ENCODE measurements at regions not wholly inside any gene's neighbourhood (a gene's known extent, or its start where the extent isn't known, plus 50 kb on each side); places are given as distances from the start of the nearest gene placed in this dataset.

- Histone ChIP-seq H3K4me3 (ENCODE audit: low read depth in 1 of 2, low read length in 2 of 2) (no peak overlapping the region), H3K27ac (ENCODE audit: low read depth in 2 of 2, low read length in 1 of 2) (no peak overlapping the region), H3K27me3 (ENCODE audit: control insufficient read depth in 1 of 2, insufficient read depth in 2 of 2, low read length in 2 of 2) (no peaks in the 10 kb centered on the region), H3K9me3 (ENCODE audit: control insufficient read depth in 2 of 2, insufficient read depth in 1 of 2, low read depth in 1 of 2, low read length in 1 of 2) (no peaks in the 10 kb centered on the region), H3K36me3 (ENCODE audit: control insufficient read depth in 2 of 2, insufficient read depth in 2 of 2, low read length in 1 of 2) (no peaks in the 10 kb centered on the region), H3K4me1 (ENCODE audit: control insufficient read depth in 2 of 2, insufficient read depth in 2 of 2, low read length in 1 of 2) (no peaks in the 10 kb centered on the region)
- 83 to 90% methylated on average over 2 of the region's 2 CpGs for WGBS, 2 donors
Observed at GRCh38 chr7:25583621-25584020, 355.3 kb upstream of the NPVF start.

- Histone ChIP-seq H3K27me3 (ENCODE audit: control insufficient read depth in 1 of 2, insufficient read depth in 2 of 2, low read length in 2 of 2) (no peaks in the 10 kb centered on the region), H3K36me3 (ENCODE audit: control insufficient read depth in 2 of 2, insufficient read depth in 2 of 2, low read length in 1 of 2) (no peaks in the 10 kb centered on the region), H3K27ac (ENCODE audit: low read depth in 2 of 2, low read length in 1 of 2) (no peak overlapping the region), H3K4me1 (ENCODE audit: control insufficient read depth in 2 of 2, insufficient read depth in 2 of 2, low read length in 1 of 2) (no peaks in the 10 kb centered on the region), H3K9me3 (ENCODE audit: control insufficient read depth in 2 of 2, insufficient read depth in 1 of 2, low read depth in 1 of 2, low read length in 1 of 2) (no peaks in the 10 kb centered on the region), H3K4me3 (ENCODE audit: low read depth in 1 of 2, low read length in 2 of 2) (no peak overlapping the region)
- whole genome bisulfite sequencing, 2 donors = 77 to 83% methylated on average over 10 of the region's 10 CpGs
Observed at GRCh38 chr7:25584112-25584938, 356.0 kb upstream of the NPVF start.

- Histone ChIP-seq H3K4me3 (ENCODE audit: low read depth in 1 of 2, low read length in 2 of 2) (no peak overlapping the region), H3K27me3 (ENCODE audit: control insufficient read depth in 1 of 2, insufficient read depth in 2 of 2, low read length in 2 of 2) (no peaks in the 10 kb centered on the region), H3K27ac (ENCODE audit: low read depth in 2 of 2, low read length in 1 of 2) (no peak overlapping the region), H3K9me3 (ENCODE audit: control insufficient read depth in 2 of 2, insufficient read depth in 1 of 2, low read depth in 1 of 2, low read length in 1 of 2) (no peaks in the 10 kb centered on the region), H3K4me1 (ENCODE audit: control insufficient read depth in 2 of 2, insufficient read depth in 2 of 2, low read length in 1 of 2) (no peaks in the 10 kb centered on the region), H3K36me3 (ENCODE audit: control insufficient read depth in 2 of 2, insufficient read depth in 2 of 2, low read length in 1 of 2) (no peaks in the 10 kb centered on the region)
- 76% methylated on average over 5 of the region's 5 CpGs for WGBS, 2 donors
Observed at GRCh38 chr7:25586513-25586912, 358.2 kb upstream of the NPVF start.

- no peak overlapping the region for H3K27ac ChIP-seq (ENCODE audit: low read depth in 2 of 2, low read length in 1 of 2)
- peaks cover 0 to 2% of the 10 kb centered on the region in 2 donors for H3K4me1 ChIP-seq (ENCODE audit: control insufficient read depth in 2 of 2, insufficient read depth in 2 of 2, low read length in 1 of 2)
- no peak overlapping the region for H3K4me3 ChIP-seq (ENCODE audit: low read depth in 1 of 2, low read length in 2 of 2)
- H3K36me3 ChIP-seq (ENCODE audit: control insufficient read depth in 2 of 2, insufficient read depth in 2 of 2, low read length in 1 of 2) = no peaks in the 10 kb centered on the region
- WGBS, 2 donors = 88 to 90% methylated on average over 3 of the region's 3 CpGs
- no peaks in the 10 kb centered on the region for H3K9me3 ChIP-seq (ENCODE audit: control insufficient read depth in 2 of 2, insufficient read depth in 1 of 2, low read depth in 1 of 2, low read length in 1 of 2)
- no peaks in the 10 kb centered on the region for H3K27me3 ChIP-seq (ENCODE audit: control insufficient read depth in 1 of 2, insufficient read depth in 2 of 2, low read length in 2 of 2)
Observed at GRCh38 chr7:25594122-25594521, 365.8 kb upstream of the NPVF start.

GRCh38 chr7:25594728-25595127 is 366.4 kb upstream of the NPVF start:
- 67 to 74% methylated on average over 2 of the region's 2 CpGs for WGBS, 2 donors
- Histone ChIP-seq H3K27ac (ENCODE audit: low read depth in 2 of 2, low read length in 1 of 2) (no peak overlapping the region), H3K9me3 (ENCODE audit: control insufficient read depth in 2 of 2, insufficient read depth in 1 of 2, low read depth in 1 of 2, low read length in 1 of 2) (no peaks in the 10 kb centered on the region), H3K4me1 (ENCODE audit: control insufficient read depth in 2 of 2, insufficient read depth in 2 of 2, low read length in 1 of 2) (peaks cover 0 to 2% of the 10 kb centered on the region in 2 donors), H3K4me3 (ENCODE audit: low read depth in 1 of 2, low read length in 2 of 2) (no peak overlapping the region), H3K36me3 (ENCODE audit: control insufficient read depth in 2 of 2, insufficient read depth in 2 of 2, low read length in 1 of 2) (no peaks in the 10 kb centered on the region), H3K27me3 (ENCODE audit: control insufficient read depth in 1 of 2, insufficient read depth in 2 of 2, low read length in 2 of 2) (no peaks in the 10 kb centered on the region)

GRCh38 chr7:25595996-25596395 is 367.7 kb upstream of the NPVF start:
- no peak overlapping the region for H3K4me3 ChIP-seq (ENCODE audit: low read depth in 1 of 2, low read length in 2 of 2)
- no peaks in the 10 kb centered on the region for H3K36me3 ChIP-seq (ENCODE audit: control insufficient read depth in 2 of 2, insufficient read depth in 2 of 2, low read length in 1 of 2)
- H3K9me3 ChIP-seq (ENCODE audit: control insufficient read depth in 2 of 2, insufficient read depth in 1 of 2, low read depth in 1 of 2, low read length in 1 of 2) = no peaks in the 10 kb centered on the region
- H3K27me3 ChIP-seq (ENCODE audit: control insufficient read depth in 1 of 2, insufficient read depth in 2 of 2, low read length in 2 of 2) = no peaks in the 10 kb centered on the region
- no peak overlapping the region for H3K27ac ChIP-seq (ENCODE audit: low read depth in 2 of 2, low read length in 1 of 2)
- peaks cover 0 to 2% of the 10 kb centered on the region in 2 donors for H3K4me1 ChIP-seq (ENCODE audit: control insufficient read depth in 2 of 2, insufficient read depth in 2 of 2, low read length in 1 of 2)
- 91 to 96% methylated on average over 2 of the region's 2 CpGs for WGBS, 2 donors

GRCh38 chr7:25596443-25596842 is 368.2 kb upstream of the NPVF start:
- Histone ChIP-seq H3K9me3 (ENCODE audit: control insufficient read depth in 2 of 2, insufficient read depth in 1 of 2, low read depth in 1 of 2, low read length in 1 of 2) (no peaks in the 10 kb centered on the region), H3K27me3 (ENCODE audit: control insufficient read depth in 1 of 2, insufficient read depth in 2 of 2, low read length in 2 of 2) (no peaks in the 10 kb centered on the region), H3K27ac (ENCODE audit: low read depth in 2 of 2, low read length in 1 of 2) (no peak overlapping the region), H3K36me3 (ENCODE audit: control insufficient read depth in 2 of 2, insufficient read depth in 2 of 2, low read length in 1 of 2) (no peaks in the 10 kb centered on the region), H3K4me3 (ENCODE audit: low read depth in 1 of 2, low read length in 2 of 2) (no peak overlapping the region), H3K4me1 (ENCODE audit: control insufficient read depth in 2 of 2, insufficient read depth in 2 of 2, low read length in 1 of 2) (peaks cover 0 to 2% of the 10 kb centered on the region in 2 donors)
- 79 to 88% methylated on average over 9 of the region's 9 CpGs for WGBS, 2 donors

GRCh38 chr7:25597946-25598345 is 369.7 kb upstream of the NPVF start:
- peaks cover 0 to 2% of the 10 kb centered on the region in 2 donors for H3K4me1 ChIP-seq (ENCODE audit: control insufficient read depth in 2 of 2, insufficient read depth in 2 of 2, low read length in 1 of 2)
- H3K27ac ChIP-seq (ENCODE audit: low read depth in 2 of 2, low read length in 1 of 2) = no peak overlapping the region
- no peaks in the 10 kb centered on the region for H3K9me3 ChIP-seq (ENCODE audit: control insufficient read depth in 2 of 2, insufficient read depth in 1 of 2, low read depth in 1 of 2, low read length in 1 of 2)
- no peaks in the 10 kb centered on the region for H3K36me3 ChIP-seq (ENCODE audit: control insufficient read depth in 2 of 2, insufficient read depth in 2 of 2, low read length in 1 of 2)
- H3K4me3 ChIP-seq (ENCODE audit: low read depth in 1 of 2, low read length in 2 of 2) = no peak overlapping the region
- WGBS, 2 donors = 22 to 29% methylated on average over 5 of the region's 5 CpGs
- no peaks in the 10 kb centered on the region for H3K27me3 ChIP-seq (ENCODE audit: control insufficient read depth in 1 of 2, insufficient read depth in 2 of 2, low read length in 2 of 2)

- Histone ChIP-seq H3K4me1 (ENCODE audit: control insufficient read depth in 2 of 2, insufficient read depth in 2 of 2, low read length in 1 of 2) (peaks cover 0 to 2% of the 10 kb centered on the region in 2 donors), H3K4me3 (ENCODE audit: low read depth in 1 of 2, low read length in 2 of 2) (no peak overlapping the region), H3K9me3 (ENCODE audit: control insufficient read depth in 2 of 2, insufficient read depth in 1 of 2, low read depth in 1 of 2, low read length in 1 of 2) (no peaks in the 10 kb centered on the region), H3K36me3 (ENCODE audit: control insufficient read depth in 2 of 2, insufficient read depth in 2 of 2, low read length in 1 of 2) (no peaks in the 10 kb centered on the region), H3K27ac (ENCODE audit: low read depth in 2 of 2, low read length in 1 of 2) (no peak overlapping the region), H3K27me3 (ENCODE audit: control insufficient read depth in 1 of 2, insufficient read depth in 2 of 2, low read length in 2 of 2) (no peaks in the 10 kb centered on the region)
- 92 to 95% methylated on average over 5 of the region's 5 CpGs for WGBS, 2 donors
Observed at GRCh38 chr7:25598765-25599164, 370.5 kb upstream of the NPVF start.

Data from esophagus (tissue), 2 donors.